PC-9 (cell line): ENCODE measurements at regions not wholly inside any gene's neighbourhood (a gene's known extent, or its start where the extent isn't known, plus 50 kb on each side); places are given as distances from the start of the nearest gene placed in this dataset.

ENCODE experiments used
- BruUV-seq: library from RNA; stranded (reverse); fragments of 400-500 nt; replicated peaks from 2 replicates; lab custom pipeline; 2021; lab: Mats Ljungman, UMichigan
- CTCF ChIA-PET: fragments of 300-600 bp; sonication (Branson Sonifier 250); formaldehyde crosslinking; loops from one replicate; lab custom pipeline; 2022; ENCODE audit warnings: antibody characterized with exemption; lab: Charles Lee
- POLR2A ChIA-PET: fragments of 300-600 bp; sonication (Branson Sonifier 250); formaldehyde crosslinking; loops from one replicate; lab custom pipeline; 2022; ENCODE audit warnings: antibody characterized with exemption; ENCODE audit not compliant: unreplicated experiment; lab: Charles Lee
- DNase-seq, 2 experiments: peaks; one replicate each; pipeline versions ENCODE4 v3.0.0 to v3.0.0-alpha.2; 2015 to 2022; ENCODE audit warnings: mixed read lengths in 1 of 2
- H2AFZ ChIP-seq: fragments of 200-600 bp; sonication (generic); 2 replicates; pipeline ENCODE4 v1.8.1; 2017; ENCODE audit warnings: antibody characterized with exemption
- H3F3A ChIP-seq: fragments of 200-600 bp; sonication (generic); 2 replicates; pipeline ENCODE4 v1.8.1; 2017; ENCODE audit warnings: antibody characterized with exemption, mild to moderate bottlenecking, low read depth; ENCODE audit not compliant: insufficient read depth
- H3K27ac ChIP-seq: fragments of 200-600 bp; sonication (generic); 2 replicates; pipeline ENCODE4 v1.6.1; 2016; ENCODE audit warnings: mixed run types
- H3K27me3 ChIP-seq: fragments of 200-600 bp; sonication (generic); 2 replicates; pipeline ENCODE4 v1.6.1; 2016; ENCODE audit warnings: low read depth, mixed run types; ENCODE audit not compliant: insufficient read depth
- H3K36me3 ChIP-seq: fragments of 200-600 bp; sonication (generic); 2 replicates; pipeline ENCODE4 v1.6.1; 2016; ENCODE audit warnings: low read depth, mixed run types
- H3K4me1 ChIP-seq: fragments of 200-600 bp; sonication (generic); replicated peaks from 2 replicates; pipeline ENCODE4 v1.6.1; 2016; ENCODE audit warnings: mixed run types; ENCODE audit not compliant: insufficient read depth
- H3K4me2 ChIP-seq: fragments of 200-600 bp; sonication (generic); 2 replicates; pipeline ENCODE4 v1.6.1; 2017; ENCODE audit warnings: mixed run types
- H3K4me3 ChIP-seq: fragments of 200-600 bp; sonication (generic); 2 replicates; pipeline ENCODE4 v1.6.1; 2016; ENCODE audit warnings: mixed run types
- H3K79me2 ChIP-seq: fragments of 200-600 bp; sonication (generic); 2 replicates; pipeline ENCODE4 v1.6.1; 2017; ENCODE audit warnings: low read depth, mixed run types
- H3K9me2 ChIP-seq: fragments of 200-600 bp; sonication (generic); 2 replicates; pipeline ENCODE4 v1.8.1; 2017; ENCODE audit warnings: mild to moderate bottlenecking; ENCODE audit not compliant: insufficient read depth
- H3K9me3 ChIP-seq: fragments of 200-600 bp; sonication (generic); 2 replicates; pipeline ENCODE4 v1.8.1; 2016; ENCODE audit warnings: low read depth; ENCODE audit not compliant: insufficient read depth
- H4K20me1 ChIP-seq: fragments of 200-600 bp; sonication (generic); 2 replicates; pipeline ENCODE4 v1.8.1; 2017; ENCODE audit not compliant: insufficient read depth
- CTCF ChIP-seq: fragments of 200-600 bp; sonication (generic); conservative IDR thresholded peaks from 2 replicates; pipeline ENCODE4 v1.6.1; 2017; ENCODE audit warnings: mixed run types, antibody characterized with exemption, mild to moderate bottlenecking, moderate library complexity
- EZH2 ChIP-seq: fragments of 200-600 bp; sonication (generic); IDR thresholded peaks from 2 replicates; pipeline ENCODE4 v1.8.0; 2017; ENCODE audit warnings: antibody characterized with exemption, low read depth
- intact Hi-C: fragments of 100-400 bp; cut with micrococcal nuclease; formaldehyde crosslinking; loops from one replicate; pipeline ENCODE4 v1.10.0; 2022; ENCODE audit not compliant: unreplicated experiment

DNA sequence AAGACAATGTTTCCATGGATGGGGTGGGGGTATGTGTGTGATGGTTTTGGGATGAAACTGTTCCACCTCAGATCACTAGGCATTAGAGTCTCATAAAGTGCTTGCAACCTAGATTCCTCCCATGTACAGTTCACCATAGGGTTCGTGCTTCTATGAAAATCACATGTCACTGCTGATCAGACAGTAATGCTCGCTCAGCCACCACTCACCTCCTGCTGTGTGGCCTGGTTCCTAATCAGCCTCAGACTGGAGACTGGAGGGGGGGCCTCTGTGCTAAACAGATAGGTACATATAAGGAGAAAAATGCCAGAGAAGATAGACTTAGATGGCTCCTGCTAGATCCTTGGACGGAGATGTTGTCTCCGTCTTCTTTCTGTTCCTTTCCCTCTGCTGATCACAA lies 1296.9 kb upstream of the SEL1L start:
- no peak overlapping the region for H2AFZ ChIP-seq
- no peaks in the 10 kb centered on the region for H3K27me3 ChIP-seq
- H3K4me2 ChIP-seq, result no peak overlapping the region
- H3K4me1 ChIP-seq, result no peaks in the 10 kb centered on the region
- no peaks in the 10 kb centered on the region for H3K79me2 ChIP-seq
- H3F3A ChIP-seq, result no peaks in the 10 kb centered on the region
- TF ChIP-seq CTCF (no peak), EZH2 (no peak)
- intact Hi-C loops, result no loop called here
- BruUV-seq, result no TSS peak
- ChIA-PET POLR2A (no interaction called here), CTCF (no interaction called here)
- no peak for DNase-seq
- H4K20me1 ChIP-seq, result no peaks in the 10 kb centered on the region
- H3K4me3 ChIP-seq, result no peak overlapping the region
- no peak overlapping the region for H3K27ac ChIP-seq
- H3K9me3 ChIP-seq, result no peaks in the 10 kb centered on the region
- no peaks in the 10 kb centered on the region for H3K36me3 ChIP-seq
- H3K9me2 ChIP-seq, result no peaks in the 10 kb centered on the region

DNA sequence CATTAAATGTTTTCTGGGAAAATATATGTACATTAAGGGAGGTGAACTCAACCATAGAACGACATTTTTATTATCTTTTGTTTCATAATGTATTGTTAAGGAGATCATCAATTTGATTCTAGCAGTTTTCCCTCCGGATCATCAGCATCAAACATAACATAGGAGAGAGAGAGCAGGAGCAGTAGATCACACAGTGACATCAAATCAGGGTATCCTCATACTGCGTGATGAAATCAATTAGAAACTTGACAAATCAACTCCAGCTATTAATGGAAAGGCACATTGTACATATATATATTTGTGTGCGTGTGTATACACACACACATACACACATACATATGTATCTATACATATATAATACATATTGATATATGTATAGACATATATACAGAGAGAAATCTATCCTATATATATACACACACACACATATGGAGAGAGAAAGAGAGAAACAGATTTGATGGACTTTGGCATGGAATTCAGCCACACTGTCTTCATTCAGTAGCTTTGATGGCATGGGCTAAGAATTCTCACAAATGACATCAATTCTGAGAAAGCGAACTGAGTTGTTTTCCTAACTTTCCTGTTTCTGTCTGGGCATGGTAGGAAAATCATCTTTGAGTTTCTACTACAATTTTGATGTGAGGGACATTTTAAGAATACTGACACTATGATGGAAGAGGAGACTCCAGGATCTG lies 1302.8 kb upstream of the SEL1L start:
- H3K79me2 ChIP-seq, result no peaks in the 10 kb centered on the region
- no peaks in the 10 kb centered on the region for H3K27me3 ChIP-seq
- no peak overlapping the region for H3K4me2 ChIP-seq
- no peak overlapping the region for H2AFZ ChIP-seq
- no peaks in the 10 kb centered on the region for H3K4me1 ChIP-seq
- no peaks in the 10 kb centered on the region for H3K36me3 ChIP-seq
- no peak overlapping the region for H3K27ac ChIP-seq
- ChIA-PET POLR2A (no interaction called here), CTCF (no interaction called here)
- BruUV-seq, result no TSS peak
- no peaks in the 10 kb centered on the region for H4K20me1 ChIP-seq
- no peaks in the 10 kb centered on the region for H3K9me3 ChIP-seq
- TF ChIP-seq EZH2 (no peak), CTCF (no peak)
- H3F3A ChIP-seq, result no peaks in the 10 kb centered on the region
- intact Hi-C loops, result no loop called here
- no peak overlapping the region for H3K4me3 ChIP-seq
- no peak for DNase-seq
- no peaks in the 10 kb centered on the region for H3K9me2 ChIP-seq

GRCh38 chr14:82837611-82838140 lies 1304.0 kb upstream of the SEL1L start:
- Histone ChIP-seq H4K20me1 (no peaks in the 10 kb centered on the region), H3K9me2 (no peaks in the 10 kb centered on the region), H3K27me3 (no peaks in the 10 kb centered on the region), H3K9me3 (no peaks in the 10 kb centered on the region), H3K4me2 (no peak overlapping the region), H3K4me1 (no peaks in the 10 kb centered on the region), H3K36me3 (no peaks in the 10 kb centered on the region), H2AFZ (no peak overlapping the region), H3K4me3 (no peak overlapping the region), H3F3A (no peaks in the 10 kb centered on the region), H3K79me2 (no peaks in the 10 kb centered on the region), H3K27ac (no peak overlapping the region)
- BruUV-seq, result no TSS peak
- no peak for DNase-seq
- intact Hi-C loops, result no loop called here
- CTCF ChIA-PET, result no interaction called here
- POLR2A ChIA-PET, result no interaction called here
- TF ChIP-seq CTCF, result no peak
- TF ChIP-seq EZH2, result no peak
